GM21447 (cell line): ENCODE measurements at regions not wholly inside any gene's neighbourhood (a gene's known extent, or its start where the extent isn't known, plus 50 kb on each side); places are given as distances from the start of the nearest gene placed in this dataset.
"Not testable (repeated sequence)": the region's sequence is repeated elsewhere in the genome, so short reads cannot be mapped to it uniquely, and the experiment has no call there.

ENCODE experiments used
- ATAC-seq: cut with Tn5 transposase; IDR thresholded peaks from one replicate; pipeline ENCODE4 v1.9.1; 2021; ENCODE audit not compliant: unreplicated experiment

DNA sequence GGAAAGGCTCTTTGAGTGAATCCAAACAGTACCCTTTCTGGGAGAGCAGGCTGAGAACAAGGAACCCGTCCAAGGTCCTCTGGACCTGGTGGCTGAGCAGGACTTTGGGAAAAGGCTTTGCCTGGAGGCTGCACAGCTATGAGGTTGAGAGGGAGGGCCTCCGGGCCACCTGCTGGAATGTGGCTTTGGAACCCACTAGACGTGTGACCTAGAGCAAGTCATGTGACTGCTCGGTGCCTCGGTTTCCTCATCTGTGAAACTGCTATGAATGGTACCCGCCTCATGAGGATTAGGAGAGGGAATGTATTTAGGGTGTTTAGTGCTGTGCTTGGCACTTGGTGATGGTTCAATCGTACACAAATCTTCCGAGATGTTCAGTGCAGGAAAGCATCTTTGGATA lies 50.4 kb downstream of the HAPSTR1 start:
- ATAC-seq = no peak

DNA sequence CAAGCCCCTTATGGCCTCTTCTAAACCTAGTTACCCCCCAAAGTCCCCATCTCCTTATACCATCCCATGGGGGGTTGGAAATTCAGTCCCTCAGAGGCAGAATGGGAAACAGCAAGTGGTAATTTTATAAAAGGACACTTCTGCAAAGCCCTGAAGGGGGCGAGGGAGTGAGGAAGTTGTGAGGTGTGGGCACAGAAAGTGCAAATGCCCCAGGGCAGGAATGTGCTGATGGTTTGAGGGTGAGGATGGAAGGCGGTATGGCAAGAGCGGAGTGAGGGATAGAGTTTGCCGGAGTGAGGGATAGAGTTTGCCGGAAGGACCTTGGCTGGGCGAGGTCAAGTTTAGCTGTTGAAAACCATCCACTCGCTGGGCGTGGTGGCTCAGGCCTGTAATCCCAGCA lies 52.7 kb downstream of the HAPSTR1 start:
- no peak for ATAC-seq

- no peak for ATAC-seq
Observed at GRCh38 chr16:9148374-9149015, 57.1 kb downstream of the HAPSTR1 start.

GRCh38 chr16:9151074-9151473 lies 59.6 kb downstream of the HAPSTR1 start:
- ATAC-seq = no peak

DNA sequence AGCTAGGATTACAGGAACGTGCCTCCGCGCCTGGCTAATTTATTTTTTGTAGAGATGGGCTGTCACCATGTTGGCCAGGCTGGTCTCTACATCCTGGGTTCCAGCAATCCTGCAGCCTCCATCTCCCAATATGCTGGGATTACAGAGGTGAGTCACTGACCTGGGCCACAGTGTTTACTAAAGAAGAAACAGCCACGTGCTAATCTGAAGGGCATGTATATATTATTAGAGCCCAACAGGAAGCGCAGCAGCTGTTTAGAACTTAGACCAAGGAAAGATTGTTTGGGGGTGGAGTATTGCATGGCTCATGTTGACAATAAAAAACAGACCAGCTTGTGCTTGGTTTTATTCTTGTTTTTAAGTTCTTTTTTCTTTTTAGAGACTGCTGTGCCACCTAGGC lies 60.2 kb downstream of the HAPSTR1 start:
- ATAC-seq = no peak

DNA sequence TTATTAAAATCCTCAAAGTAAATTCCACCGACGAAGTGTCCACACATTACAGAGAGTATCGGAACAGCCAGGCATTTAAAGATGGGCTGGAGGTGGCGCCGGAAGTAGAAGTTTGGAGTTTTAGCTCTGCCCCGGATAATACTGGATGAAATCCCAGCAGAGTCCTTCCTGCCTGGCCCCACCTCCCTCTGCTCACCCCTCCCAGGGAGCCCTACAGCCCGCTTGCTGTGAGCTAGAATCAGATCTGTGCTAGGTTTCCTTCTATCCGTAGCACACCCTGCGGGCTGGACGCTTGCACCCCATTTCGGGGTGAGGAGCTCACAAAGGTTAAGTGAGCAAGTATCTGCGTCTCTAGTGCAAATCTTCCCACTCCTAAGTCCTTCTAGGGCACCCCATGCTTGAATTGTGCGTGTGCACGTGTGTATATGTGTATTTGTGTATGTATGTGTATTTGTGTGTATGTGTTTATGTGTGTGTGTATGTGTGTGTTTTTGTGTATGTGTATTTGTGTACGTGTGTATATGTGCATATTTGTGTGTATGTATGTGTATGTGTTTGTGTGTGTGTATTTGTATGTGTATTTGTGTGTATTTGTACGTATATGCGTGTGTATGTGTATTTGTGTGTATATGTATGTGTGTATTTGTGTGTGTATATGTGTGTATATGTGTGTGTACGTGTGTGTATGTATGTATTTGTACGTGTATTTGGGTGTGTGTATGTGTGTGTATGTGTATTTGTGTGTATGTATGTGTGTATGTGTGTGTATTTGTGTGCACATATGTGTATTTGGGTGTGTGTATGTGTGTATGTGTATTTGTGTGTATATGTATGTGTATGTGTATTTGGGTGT lies 61.4 kb downstream of the HAPSTR1 start:
- no peak for ATAC-seq

DNA sequence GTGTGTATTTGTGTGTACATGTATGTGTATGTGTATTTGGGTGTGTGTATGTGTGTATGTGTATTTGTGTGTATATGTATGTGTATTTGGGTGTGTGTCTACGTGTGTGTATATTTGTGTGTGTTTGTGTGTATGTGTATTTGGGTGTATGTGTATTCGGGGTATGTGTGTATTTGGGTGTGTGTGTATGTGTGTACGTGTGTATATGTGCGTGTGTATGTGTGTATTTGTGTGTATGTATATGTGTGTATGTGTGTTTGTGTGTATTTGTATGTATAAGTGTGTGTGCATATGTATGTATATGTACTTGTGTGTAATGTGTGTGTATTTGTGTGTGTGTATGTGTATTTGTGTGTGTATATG lies 62.0 kb downstream of the HAPSTR1 start:
- no peak for ATAC-seq

- ATAC-seq = no peak
Observed at GRCh38 chr16:9154567-9155410, 63.3 kb downstream of the HAPSTR1 start.

- no peak for ATAC-seq
Observed at GRCh38 chr16:9155871-9156270, 64.4 kb downstream of the HAPSTR1 start.

GRCh38 chr16:9159839-9160550 lies 68.6 kb downstream of the HAPSTR1 start:
- no peak for ATAC-seq

DNA sequence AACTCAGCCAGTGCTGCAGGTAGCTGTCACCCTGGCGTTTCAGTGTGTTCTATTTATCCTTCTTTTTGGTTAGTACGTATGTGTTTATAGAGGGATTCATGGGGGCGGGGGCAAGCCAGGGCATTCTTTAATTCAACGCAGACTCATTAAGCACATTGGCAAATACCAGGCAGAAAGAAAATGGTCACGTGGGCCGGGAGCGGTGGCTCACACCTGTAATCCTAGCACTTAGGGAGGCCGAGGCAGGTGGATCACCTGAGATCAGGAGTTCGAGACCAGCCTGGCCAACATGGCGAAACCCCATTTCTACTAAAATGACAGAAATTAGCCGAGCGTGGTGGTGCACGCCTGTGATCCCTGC lies 69.1 kb downstream of the HAPSTR1 start:
- no peak for ATAC-seq

DNA sequence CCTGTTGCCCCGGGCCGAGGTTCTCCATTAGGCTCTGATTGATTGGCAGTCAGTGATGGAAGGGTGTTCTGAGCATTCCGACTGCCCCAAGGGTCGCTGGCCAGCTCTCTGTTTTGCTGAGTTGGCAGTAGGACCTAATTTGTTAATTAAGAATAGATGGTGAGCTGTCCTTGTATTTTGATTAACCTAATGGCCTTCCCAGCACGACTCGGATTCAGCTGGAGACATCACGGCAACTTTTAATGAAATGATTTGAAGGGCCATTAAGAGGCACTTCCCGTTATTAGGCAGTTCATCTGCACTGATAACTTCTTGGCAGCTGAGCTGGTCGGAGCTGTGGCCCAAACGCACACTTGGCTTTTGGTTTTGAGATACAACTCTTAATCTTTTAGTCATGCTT lies 74.2 kb downstream of the HAPSTR1 start:
- no peak for ATAC-seq

DNA sequence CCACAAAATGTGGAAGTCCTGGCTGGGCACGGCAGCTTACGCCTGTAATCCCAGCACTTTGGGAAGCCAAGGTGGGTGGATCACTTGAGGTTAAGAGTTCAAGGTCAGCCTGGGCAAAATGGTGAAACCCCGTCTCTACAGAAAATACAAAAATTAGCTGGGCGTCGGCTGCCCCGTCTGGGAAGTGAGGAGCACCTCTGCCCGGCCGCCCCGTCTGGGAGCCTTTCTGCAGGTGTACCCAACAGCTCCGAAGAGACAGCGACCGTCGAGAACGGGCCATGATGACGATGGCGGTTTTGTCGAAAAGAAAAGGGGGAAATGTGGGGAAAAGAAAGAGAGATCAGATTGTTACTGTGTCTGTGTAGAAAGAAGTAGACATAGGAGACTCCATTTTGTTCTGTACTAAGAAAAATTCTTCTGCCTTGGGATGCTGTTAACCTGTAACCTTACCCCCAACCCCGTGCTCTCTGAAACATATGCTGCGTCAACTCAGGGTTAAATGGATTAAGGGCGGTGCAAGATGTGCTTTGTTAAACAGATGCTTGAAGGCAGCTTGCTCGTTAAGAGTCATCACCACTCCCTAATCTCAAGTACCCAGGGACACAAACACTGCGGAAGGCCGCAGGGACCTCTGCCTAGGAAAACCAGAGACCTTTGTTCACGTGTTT lies 75.0 kb downstream of the HAPSTR1 start:
- not testable (repeated sequence) for ATAC-seq

DNA sequence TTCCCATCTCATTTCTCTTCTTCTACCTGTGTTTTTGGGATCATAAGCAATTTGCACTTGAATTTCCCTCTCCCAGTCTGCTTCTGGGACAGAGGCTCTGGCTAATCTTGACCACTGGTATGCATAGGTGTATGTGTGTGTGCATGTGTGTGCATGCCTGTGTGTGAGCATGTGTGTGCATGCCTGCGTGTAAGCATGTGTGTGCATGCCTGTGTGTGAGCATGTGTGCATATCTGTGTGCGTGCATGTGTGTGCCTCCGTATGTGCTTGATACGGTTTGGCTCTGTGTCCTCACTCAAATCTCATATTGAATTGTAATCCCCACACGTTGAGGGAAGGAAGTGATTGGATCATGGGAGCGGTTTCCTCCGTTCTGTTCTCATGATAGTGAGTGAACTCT lies 77.7 kb downstream of the HAPSTR1 start:
- ATAC-seq = no peak

DNA sequence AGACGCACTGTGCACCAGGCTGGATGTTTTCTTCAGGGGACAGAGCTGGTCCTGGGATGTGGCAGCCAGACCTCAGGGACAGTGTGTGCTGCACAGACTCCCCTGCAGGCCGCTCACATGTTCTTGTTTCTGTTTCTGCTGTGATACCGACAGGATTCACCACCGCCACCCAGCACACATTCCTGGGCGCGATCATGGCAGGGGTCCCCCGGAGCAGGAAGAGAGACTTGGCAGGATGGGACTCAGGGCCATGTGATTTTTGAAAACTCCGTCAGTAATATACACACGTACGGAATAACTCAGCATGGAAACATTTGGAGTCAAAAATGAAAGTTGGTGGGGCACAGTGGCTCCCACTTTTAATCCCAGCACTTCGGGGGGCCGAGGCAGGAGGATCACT lies 79.0 kb downstream of the HAPSTR1 start:
- ATAC-seq = no peak

DNA sequence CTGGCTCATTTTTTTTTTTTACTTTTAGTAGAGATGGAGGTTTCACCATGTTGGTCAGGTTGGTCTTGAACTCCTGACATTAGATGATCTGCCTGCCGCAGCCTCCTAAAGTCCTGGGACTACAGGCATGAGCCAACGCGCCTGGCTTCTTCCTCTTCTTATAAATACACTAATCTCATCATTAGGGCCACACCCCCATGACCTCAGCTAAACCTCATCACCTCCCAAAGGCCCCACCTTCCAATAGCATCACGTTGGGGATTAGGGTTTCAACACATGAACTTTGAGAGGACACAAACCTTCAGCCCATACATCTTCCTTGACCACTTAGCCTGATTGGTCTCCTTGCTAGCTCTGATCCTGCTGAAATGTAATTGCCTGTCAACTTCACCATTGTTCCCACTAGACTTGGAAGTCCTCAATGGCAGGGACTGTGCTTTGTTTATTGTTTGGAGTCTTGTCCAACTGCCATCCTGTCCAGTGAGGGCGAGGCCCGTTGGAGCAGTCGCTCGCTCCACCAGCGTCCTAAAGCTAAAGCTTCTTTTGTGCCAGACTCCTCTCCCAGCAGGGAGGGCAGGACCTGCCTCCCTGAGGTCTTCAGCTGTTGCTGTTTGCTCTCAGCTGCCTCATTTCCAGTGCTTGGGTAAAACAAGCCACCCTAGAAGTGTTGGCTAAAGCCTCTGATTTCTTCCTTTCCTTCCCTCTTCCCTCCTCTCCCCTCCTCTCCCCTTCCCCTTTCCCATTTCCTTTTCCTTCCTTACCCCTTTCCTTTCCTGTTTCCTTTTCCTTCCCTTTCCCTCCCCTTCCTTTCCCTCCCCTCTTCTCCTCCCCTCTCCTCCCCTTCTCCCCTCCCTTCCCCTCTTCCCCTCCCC lies 85.3 kb downstream of the HAPSTR1 start:
- ATAC-seq = no peak

- ATAC-seq = no peak
Observed at GRCh38 chr16:9177861-9178260, 86.4 kb downstream of the HAPSTR1 start.

DNA sequence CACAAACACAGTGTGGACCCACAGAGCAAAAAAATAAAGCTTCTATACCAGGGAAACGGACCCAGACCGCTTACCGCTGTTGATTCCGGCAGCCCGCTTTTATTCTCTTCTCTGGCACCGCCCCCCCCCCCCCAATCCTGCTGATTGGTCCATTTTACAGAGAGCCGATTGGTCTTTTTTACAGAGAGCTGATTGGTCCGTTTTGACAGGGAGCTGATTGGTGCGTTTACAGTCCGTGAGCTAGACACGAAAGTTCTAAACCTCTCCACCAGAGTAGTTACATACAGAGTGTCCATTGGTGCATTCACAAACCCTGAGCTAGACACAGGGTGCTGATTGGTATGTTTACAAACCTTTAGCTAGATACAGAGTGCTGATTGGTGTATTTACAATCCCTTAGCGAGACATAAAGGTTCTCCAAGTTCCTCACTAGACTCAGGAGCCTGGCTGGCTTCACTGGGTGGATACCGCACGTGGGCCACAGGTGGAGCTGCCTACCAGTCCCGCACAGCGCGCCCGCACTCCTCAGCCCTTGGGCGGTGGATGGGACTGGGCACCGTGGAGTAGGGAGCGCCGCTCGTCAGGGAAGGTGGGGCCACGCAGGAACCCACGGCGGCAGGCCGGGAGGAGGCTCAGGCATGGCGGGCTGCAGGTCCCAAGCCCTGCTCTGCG lies 92.4 kb downstream of the HAPSTR1 start:
- no peak for ATAC-seq

GRCh38 chr16:9184354-9184690 lies 92.9 kb downstream of the HAPSTR1 start:
- no peak for ATAC-seq
